ENCODE measurements at regions not wholly inside any gene's neighbourhood (a gene's known extent, or its start where the extent isn't known, plus 50 kb on each side); places are given as distances from the start of the nearest gene placed in this dataset.

DNA sequence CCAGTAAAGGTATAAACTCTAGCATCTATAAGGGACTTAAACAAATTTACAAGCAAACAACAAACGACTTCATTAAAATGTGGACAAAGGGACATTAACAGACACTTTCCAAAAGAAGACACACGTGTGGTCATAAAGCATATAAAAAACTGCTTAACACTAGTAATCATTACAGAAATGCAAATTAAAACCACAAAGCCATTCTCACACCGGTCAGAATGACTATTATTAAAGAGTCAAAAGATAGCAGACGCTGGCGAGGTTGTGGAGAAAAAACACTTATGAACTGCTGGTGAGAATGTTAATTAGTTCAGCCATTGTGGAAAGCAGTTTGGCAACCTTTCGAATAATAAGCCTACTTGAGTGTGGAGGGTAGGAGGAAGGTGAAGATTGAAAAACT, 217.1 kb upstream of the DLGAP1 start:
- TF ChIP-seq, protein P1, sequence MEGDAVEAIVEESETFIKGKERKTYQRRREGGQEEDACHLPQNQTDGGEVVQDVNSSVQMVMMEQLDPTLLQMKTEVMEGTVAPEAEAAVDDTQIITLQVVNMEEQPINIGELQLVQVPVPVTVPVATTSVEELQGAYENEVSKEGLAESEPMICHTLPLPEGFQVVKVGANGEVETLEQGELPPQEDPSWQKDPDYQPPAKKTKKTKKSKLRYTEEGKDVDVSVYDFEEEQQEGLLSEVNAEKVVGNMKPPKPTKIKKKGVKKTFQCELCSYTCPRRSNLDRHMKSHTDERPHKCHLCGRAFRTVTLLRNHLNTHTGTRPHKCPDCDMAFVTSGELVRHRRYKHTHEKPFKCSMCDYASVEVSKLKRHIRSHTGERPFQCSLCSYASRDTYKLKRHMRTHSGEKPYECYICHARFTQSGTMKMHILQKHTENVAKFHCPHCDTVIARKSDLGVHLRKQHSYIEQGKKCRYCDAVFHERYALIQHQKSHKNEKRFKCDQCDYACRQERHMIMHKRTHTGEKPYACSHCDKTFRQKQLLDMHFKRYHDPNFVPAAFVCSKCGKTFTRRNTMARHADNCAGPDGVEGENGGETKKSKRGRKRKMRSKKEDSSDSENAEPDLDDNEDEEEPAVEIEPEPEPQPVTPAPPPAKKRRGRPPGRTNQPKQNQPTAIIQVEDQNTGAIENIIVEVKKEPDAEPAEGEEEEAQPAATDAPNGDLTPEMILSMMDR (IDR thresholded peaks at IDR 0.05): no peak
- no peak for TF ChIP-seq POLR2A (IDR thresholded peaks at IDR 0.05)
- no peak for TF ChIP-seq EP300 (IDR thresholded peaks at IDR 0.05)
